ENCODE measurements at regions not wholly inside any gene's neighbourhood (a gene's known extent, or its start where the extent isn't known, plus 50 kb on each side); places are given as distances from the start of the nearest gene placed in this dataset.

GRCh38 chr20:47883186-47883585 lies 97.9 kb upstream of the SULF2 start:
- Mint-ChIP-seq H3K4me1 (ENCODE audit: low read depth, unreplicated experiment) (peaks cover 7% of the 10 kb centered on the region), H3K36me3 (ENCODE audit: insufficient read depth, unreplicated experiment) (no peaks in the 10 kb centered on the region), H3K9me3 (ENCODE audit: unreplicated experiment) (no peaks in the 10 kb centered on the region), H3K27ac (ENCODE audit: unreplicated experiment) (no peak overlapping the region), H3K27me3 (ENCODE audit: insufficient read depth, unreplicated experiment) (peaks cover 6% of the 10 kb centered on the region), H3K4me3 (ENCODE audit: unreplicated experiment) (no peak overlapping the region)
- no peak for TF ChIP-seq CTCF (IDR thresholded peaks at IDR 0.05; ENCODE audit: insufficient read depth in 1 of 2, low read depth in 1 of 2, low read length in 1 of 2, severe bottlenecking in 1 of 2, unreplicated experiment in 1 of 2)
- POLR2A ChIA-PET, result interaction anchor here (1.1 kb wide), 1 partner anchor 11 kb away, joined by 3 read pairs; no protein-coding TSS in a partner anchor
- intact Hi-C loops (cut with micrococcal nuclease; ENCODE audit: unreplicated experiment), result no loop called here
- H3K4me3 ChIP-seq (ENCODE audit: low read depth, low read length), result no peak overlapping the region
- H3K27me3 ChIP-seq (replicated peaks; ENCODE audit: control insufficient read depth, insufficient read depth, low read length), result no peaks in the 10 kb centered on the region; the same call in 1 of the 2 replicates
- H3K4me1 ChIP-seq, result peaks cover 10% of the 10 kb centered on the region
- no TSS peak for BruUV-seq (replicated peaks)
- H3K36me3 ChIP-seq (ENCODE audit: control insufficient read depth, insufficient read depth, low read length), result no peaks in the 10 kb centered on the region
- CTCF ChIA-PET, result interaction anchor here (1.2 kb wide), 1 partner anchor 11 kb away, joined by 3 read pairs; no protein-coding TSS in a partner anchor
- DNase-seq, result peak in 1 of 2 experiments; percentile 30
- no peaks in the 10 kb centered on the region for H3K9me3 ChIP-seq

- H3K27ac Mint-ChIP-seq (ENCODE audit: unreplicated experiment), result no peak overlapping the region
- no peaks in the 10 kb centered on the region for H3K27me3 ChIP-seq (replicated peaks; ENCODE audit: control insufficient read depth, insufficient read depth, low read length)
- H3K9me3 Mint-ChIP-seq (ENCODE audit: unreplicated experiment), result no peaks in the 10 kb centered on the region
- CTCF ChIA-PET, result no interaction called here
- no peak for TF ChIP-seq CTCF (IDR thresholded peaks at IDR 0.05; ENCODE audit: insufficient read depth in 1 of 2, low read depth in 1 of 2, low read length in 1 of 2, severe bottlenecking in 1 of 2, unreplicated experiment in 1 of 2)
- intact Hi-C loops (cut with micrococcal nuclease; ENCODE audit: unreplicated experiment), result no loop called here
- peaks cover 10% of the 10 kb centered on the region for H3K4me1 ChIP-seq
- H3K36me3 Mint-ChIP-seq (ENCODE audit: insufficient read depth, unreplicated experiment), result no peaks in the 10 kb centered on the region
- no peak overlapping the region for H3K4me3 ChIP-seq (ENCODE audit: low read depth, low read length)
- BruUV-seq (replicated peaks), result no TSS peak
- POLR2A ChIA-PET, result no interaction called here
- no peaks in the 10 kb centered on the region for H3K9me3 ChIP-seq
- peaks cover 7% of the 10 kb centered on the region for H3K4me1 Mint-ChIP-seq (ENCODE audit: low read depth, unreplicated experiment)
- H3K4me3 Mint-ChIP-seq (ENCODE audit: unreplicated experiment), result no peak overlapping the region
- DNase-seq, result peak in 1 of 2 experiments; percentile 38
- peaks cover 6% of the 10 kb centered on the region for H3K27me3 Mint-ChIP-seq (ENCODE audit: insufficient read depth, unreplicated experiment)
- H3K36me3 ChIP-seq (ENCODE audit: control insufficient read depth, insufficient read depth, low read length), result no peaks in the 10 kb centered on the region
Measured at GRCh38 chr20:47879771-47880170, 94.5 kb upstream of the SULF2 start.

GRCh38 chr20:47878601-47879027 lies 93.3 kb upstream of the SULF2 start:
- CTCF ChIA-PET, result no interaction called here
- no peak overlapping the region for H3K4me3 Mint-ChIP-seq (ENCODE audit: unreplicated experiment)
- BruUV-seq (replicated peaks), result no TSS peak
- H3K9me3 Mint-ChIP-seq (ENCODE audit: unreplicated experiment), result no peaks in the 10 kb centered on the region
- POLR2A ChIA-PET, result no interaction called here
- no peaks in the 10 kb centered on the region for H3K9me3 ChIP-seq
- intact Hi-C loops (cut with micrococcal nuclease; ENCODE audit: unreplicated experiment), result no loop called here
- no peak overlapping the region for H3K4me3 ChIP-seq (ENCODE audit: low read depth, low read length)
- H3K4me1 Mint-ChIP-seq (ENCODE audit: low read depth, unreplicated experiment), result peaks cover 7% of the 10 kb centered on the region
- H3K27me3 Mint-ChIP-seq (ENCODE audit: insufficient read depth, unreplicated experiment), result peaks cover 2% of the 10 kb centered on the region
- no peaks in the 10 kb centered on the region for H3K36me3 Mint-ChIP-seq (ENCODE audit: insufficient read depth, unreplicated experiment)
- peak in 1 of 2 experiments; percentile 29 for DNase-seq
- peaks cover 10% of the 10 kb centered on the region for H3K4me1 ChIP-seq
- H3K27ac Mint-ChIP-seq (ENCODE audit: unreplicated experiment), result no peak overlapping the region
- H3K36me3 ChIP-seq (ENCODE audit: control insufficient read depth, insufficient read depth, low read length), result no peaks in the 10 kb centered on the region
- no peak for TF ChIP-seq CTCF (IDR thresholded peaks at IDR 0.05; ENCODE audit: insufficient read depth in 1 of 2, low read depth in 1 of 2, low read length in 1 of 2, severe bottlenecking in 1 of 2, unreplicated experiment in 1 of 2)
- no peaks in the 10 kb centered on the region for H3K27me3 ChIP-seq (replicated peaks; ENCODE audit: control insufficient read depth, insufficient read depth, low read length)

All from Caco-2 (cell line).